Hematopoietic multipotent progenitor cell treated with erythropoietin and hydrocortisone succinate and interleukin-3 and kit ligand, for 4 days (in vitro differentiated cells): ENCODE measurements at regions not wholly inside any gene's neighbourhood (a gene's known extent, or its start where the extent isn't known, plus 50 kb on each side); places are given as distances from the start of the nearest gene placed in this dataset.
"Not testable (repeated sequence)": the region's sequence is repeated elsewhere in the genome, so short reads cannot be mapped to it uniquely, and the experiment has no call there.

Source experiments
- DNase-seq: peaks from one replicate; pipeline ENCODE4 v3.0.0-alpha.2; 2015

- no peak for DNase-seq
Observed at GRCh38 chr9:82404881-82405280, 416.3 kb downstream of the SPATA31D1 start.

- DNase-seq: no peak
Observed at GRCh38 chr9:82406456-82407085, 418.0 kb downstream of the SPATA31D1 start.

GRCh38 chr9:82410306-82410705 lies 421.7 kb downstream of the SPATA31D1 start:
- no peak for DNase-seq

GRCh38 chr9:82410866-82411265 lies 422.3 kb downstream of the SPATA31D1 start:
- DNase-seq: no peak

- DNase-seq: no peak
Observed at GRCh38 chr9:82412586-82413305, 424.2 kb downstream of the SPATA31D1 start.

- DNase-seq: no peak
Observed at GRCh38 chr9:82417501-82417900, 428.9 kb downstream of the SPATA31D1 start.

GRCh38 chr9:82418334-82418733 lies 429.8 kb downstream of the SPATA31D1 start:
- peak; percentile 41 for DNase-seq

- no peak for DNase-seq
Observed at GRCh38 chr9:82419696-82420486, 431.3 kb downstream of the SPATA31D1 start.

- no peak for DNase-seq
Observed at GRCh38 chr9:82421498-82421897, 432.9 kb downstream of the SPATA31D1 start.

- DNase-seq: no peak
Observed at GRCh38 chr9:82423700-82424099, 435.1 kb downstream of the SPATA31D1 start.

- DNase-seq: no peak
Observed at GRCh38 chr9:82424599-82425120, 436.1 kb downstream of the SPATA31D1 start.

- DNase-seq: no peak
Observed at GRCh38 chr9:82431121-82431520, 442.5 kb downstream of the SPATA31D1 start.

- not testable (repeated sequence) for DNase-seq
Observed at GRCh38 chr9:82433290-82433931, 444.8 kb downstream of the SPATA31D1 start.

GRCh38 chr9:82436475-82436874 lies 447.9 kb downstream of the SPATA31D1 start:
- no peak for DNase-seq

- not testable (repeated sequence) for DNase-seq
Observed at GRCh38 chr9:82437183-82437582, 448.6 kb downstream of the SPATA31D1 start.

GRCh38 chr9:82438581-82438980 lies 450.0 kb downstream of the SPATA31D1 start:
- no peak for DNase-seq

- DNase-seq: no peak
Observed at GRCh38 chr9:82443312-82443711, 454.7 kb downstream of the SPATA31D1 start.

- DNase-seq: no peak
Observed at GRCh38 chr9:82445556-82445955, 457.0 kb downstream of the SPATA31D1 start.

GRCh38 chr9:82447343-82447742 lies 458.8 kb downstream of the SPATA31D1 start:
- no peak for DNase-seq

GRCh38 chr9:82449986-82450385 lies 461.4 kb downstream of the SPATA31D1 start:
- no peak for DNase-seq

GRCh38 chr9:82454509-82455190 lies 466.1 kb downstream of the SPATA31D1 start:
- DNase-seq: no peak

GRCh38 chr9:82456642-82457041 lies 468.1 kb downstream of the SPATA31D1 start:
- DNase-seq: no peak
